PC-9 (cell line): ENCODE measurements at regions not wholly inside any gene's neighbourhood (a gene's known extent, or its start where the extent isn't known, plus 50 kb on each side); places are given as distances from the start of the nearest gene placed in this dataset.

Experiments
- EZH2 ChIP-seq: fragments of 200-600 bp; sonication (generic); IDR thresholded peaks from 2 replicates; pipeline ENCODE4 v1.8.0; 2017; ENCODE audit warnings: antibody characterized with exemption, low read depth
- TF ChIP-seq, protein P1 (sequence below): fragments of 200-600 bp; sonication (generic); conservative IDR thresholded peaks from 2 replicates; pipeline ENCODE4 v1.6.1; 2017; ENCODE audit warnings: mixed run types, antibody characterized with exemption, mild to moderate bottlenecking, moderate library complexity

- TF ChIP-seq, protein P1, sequence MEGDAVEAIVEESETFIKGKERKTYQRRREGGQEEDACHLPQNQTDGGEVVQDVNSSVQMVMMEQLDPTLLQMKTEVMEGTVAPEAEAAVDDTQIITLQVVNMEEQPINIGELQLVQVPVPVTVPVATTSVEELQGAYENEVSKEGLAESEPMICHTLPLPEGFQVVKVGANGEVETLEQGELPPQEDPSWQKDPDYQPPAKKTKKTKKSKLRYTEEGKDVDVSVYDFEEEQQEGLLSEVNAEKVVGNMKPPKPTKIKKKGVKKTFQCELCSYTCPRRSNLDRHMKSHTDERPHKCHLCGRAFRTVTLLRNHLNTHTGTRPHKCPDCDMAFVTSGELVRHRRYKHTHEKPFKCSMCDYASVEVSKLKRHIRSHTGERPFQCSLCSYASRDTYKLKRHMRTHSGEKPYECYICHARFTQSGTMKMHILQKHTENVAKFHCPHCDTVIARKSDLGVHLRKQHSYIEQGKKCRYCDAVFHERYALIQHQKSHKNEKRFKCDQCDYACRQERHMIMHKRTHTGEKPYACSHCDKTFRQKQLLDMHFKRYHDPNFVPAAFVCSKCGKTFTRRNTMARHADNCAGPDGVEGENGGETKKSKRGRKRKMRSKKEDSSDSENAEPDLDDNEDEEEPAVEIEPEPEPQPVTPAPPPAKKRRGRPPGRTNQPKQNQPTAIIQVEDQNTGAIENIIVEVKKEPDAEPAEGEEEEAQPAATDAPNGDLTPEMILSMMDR = peak; percentile 82
- no peak for TF ChIP-seq EZH2
Observed at GRCh38 chr14:36373982-36374673, 53.7 kb upstream of the MBIP start.
